CD4-positive, alpha-beta memory T cell (primary cell): ENCODE measurements at regions not wholly inside any gene's neighbourhood (a gene's known extent, or its start where the extent isn't known, plus 50 kb on each side); places are given as distances from the start of the nearest gene placed in this dataset.
"Not testable (repeated sequence)": the region's sequence is repeated elsewhere in the genome, so short reads cannot be mapped to it uniquely, and the experiment has no call there.

Experiments used
- CTCF ChIA-PET: fragments of 350-600 bp; sonication (Branson Sonifier 250); formaldehyde crosslinking; loops from one replicate; lab custom pipeline; 2021; ENCODE audit warnings: inconsistent platforms; ENCODE audit not compliant: partially characterized antibody; lab: Charles Lee
- POLR2A ChIA-PET: fragments of 350-600 bp; sonication (Branson Sonifier 250); formaldehyde crosslinking; loops from one replicate; lab custom pipeline; 2021; ENCODE audit not compliant: partially characterized antibody; lab: Charles Lee
- DNase-seq, 5 donors: peaks; one replicate each; pipeline versions ENCODE4 v3.0.0 to v3.0.0-alpha.2; 2020 to 2022; ENCODE audit warnings: mixed read lengths in 1 of 5
- H3K27ac ChIP-seq: one replicate; pipeline ENCODE4 v1.7.0; 2013; ENCODE audit warnings: low read depth, low read length
- H3K27me3 ChIP-seq: 2 replicates; pipeline ENCODE4 v1.7.0; 2013; ENCODE audit warnings: mild to moderate bottlenecking, low read length, moderate library complexity; ENCODE audit not compliant: insufficient read depth
- H3K36me3 ChIP-seq: 2 replicates; pipeline ENCODE4 v1.7.0; 2013; ENCODE audit warnings: mild to moderate bottlenecking, low read length, moderate library complexity; ENCODE audit not compliant: insufficient read depth
- H3K4me1 ChIP-seq: 2 replicates; pipeline ENCODE4 v1.7.0; 2013; ENCODE audit warnings: mild to moderate bottlenecking, low read length, moderate library complexity; ENCODE audit not compliant: insufficient read depth
- H3K4me3 ChIP-seq, 2 donors: one replicate each; pipeline ENCODE4 v1.7.0; 2013; ENCODE audit warnings: low read length in 2 of 2, mild to moderate bottlenecking in 1 of 2
- H3K9me3 ChIP-seq, 2 donors: one replicate each; pipeline ENCODE4 v1.7.0; 2013; ENCODE audit warnings: low read length in 2 of 2, control low read depth in 1 of 2; ENCODE audit not compliant: control insufficient read depth in 1 of 2
- H3K27ac Mint-ChIP-seq, 7 donors: one replicate each; pipeline ENCODE4 v1.8.0; 2020 to 2021; ENCODE audit warnings: mixed read lengths in 7 of 7, mild to moderate bottlenecking in 6 of 7, inconsistent platforms in 3 of 7, moderate library complexity in 3 of 7
- H3K27me3 Mint-ChIP-seq, 2 donors: one replicate each; pipeline ENCODE4 v1.8.0; 2020 to 2021; ENCODE audit warnings: mixed read lengths in 2 of 2
- H3K36me3 Mint-ChIP-seq, 2 donors: one replicate each; pipeline ENCODE4 v1.8.0; 2020 to 2021; ENCODE audit warnings: mixed read lengths in 2 of 2, inconsistent platforms in 1 of 2, mild to moderate bottlenecking in 1 of 2
- H3K4me1 Mint-ChIP-seq, 4 donors: one replicate each; pipeline ENCODE4 v1.8.0; 2020 to 2021; ENCODE audit warnings: mixed read lengths in 4 of 4, mild to moderate bottlenecking in 1 of 4
- H3K4me3 Mint-ChIP-seq, 8 donors: one replicate each; pipeline ENCODE4 v1.8.0; 2020 to 2021; ENCODE audit warnings: mixed read lengths in 8 of 8, mild to moderate bottlenecking in 7 of 8, moderate library complexity in 6 of 8, inconsistent platforms in 3 of 8
- H3K9me3 Mint-ChIP-seq, 8 donors: one replicate each; pipeline ENCODE4 v1.8.0; 2020 to 2021; ENCODE audit warnings: mixed read lengths in 8 of 8, mild to moderate bottlenecking in 5 of 8, inconsistent platforms in 3 of 8, moderate library complexity in 1 of 8
- intact Hi-C: fragments of 100-400 bp; cut with micrococcal nuclease; formaldehyde crosslinking; loops from one replicate; pipeline ENCODE4 v1.15.1; 2023

- POLR2A ChIA-PET, H3K4me1 Mint-ChIP-seq, H3K36me3 ChIP-seq, H3K27ac Mint-ChIP-seq, CTCF ChIA-PET, H3K27me3 Mint-ChIP-seq, intact Hi-C loops, H3K4me3 Mint-ChIP-seq, H3K4me1 ChIP-seq, H3K27me3 ChIP-seq, H3K27ac ChIP-seq, H3K4me3 ChIP-seq, H3K36me3 Mint-ChIP-seq, H3K9me3 ChIP-seq: not testable (repeated sequence)
- H3K9me3 Mint-ChIP-seq: peaks cover 4 to 17% (median 12%) of the 10 kb centered on the region in 8 donors
- DNase-seq: peak in 1 of 5 donors; percentile 28
Measured at GRCh38 chr3:144620236-144620635, 648.6 kb downstream of the DIPK2A start.

- POLR2A ChIA-PET: no interaction called here
- Mint-ChIP-seq H3K9me3 (peaks cover 4 to 10% (median 8%) of the 10 kb centered on the region in 8 donors), H3K4me1 (no peaks in the 10 kb centered on the region), H3K27me3 (no peaks in the 10 kb centered on the region), H3K4me3 (no peak overlapping the region), H3K36me3 (no peaks in the 10 kb centered on the region), H3K27ac (no peak overlapping the region)
- intact Hi-C loops: no loop called here
- no peak for DNase-seq
- no peak overlapping the region for H3K4me3 ChIP-seq
- no peaks in the 10 kb centered on the region for H3K36me3 ChIP-seq
- H3K27me3 ChIP-seq: no peaks in the 10 kb centered on the region
- H3K27ac ChIP-seq: no peak overlapping the region
- H3K4me1 ChIP-seq: no peaks in the 10 kb centered on the region
- CTCF ChIA-PET: no interaction called here
- no peaks in the 10 kb centered on the region for H3K9me3 ChIP-seq
Measured at GRCh38 chr3:144622845-144623244, 651.2 kb downstream of the DIPK2A start.

- POLR2A ChIA-PET: no interaction called here
- H3K9me3 ChIP-seq: no peaks in the 10 kb centered on the region
- Mint-ChIP-seq H3K36me3 (no peaks in the 10 kb centered on the region), H3K4me1 (no peaks in the 10 kb centered on the region), H3K9me3 (peaks cover 0 to 7% (median 2%) of the 10 kb centered on the region in 8 donors), H3K27me3 (no peaks in the 10 kb centered on the region), H3K27ac (no peak overlapping the region), H3K4me3 (no peak overlapping the region)
- H3K27me3 ChIP-seq: no peaks in the 10 kb centered on the region
- no peaks in the 10 kb centered on the region for H3K36me3 ChIP-seq
- H3K27ac ChIP-seq: no peak overlapping the region
- CTCF ChIA-PET: no interaction called here
- no peak overlapping the region for H3K4me3 ChIP-seq
- H3K4me1 ChIP-seq: no peaks in the 10 kb centered on the region
- no peak for DNase-seq
- intact Hi-C loops: no loop called here
Measured at GRCh38 chr3:144624656-144625055, 653.0 kb downstream of the DIPK2A start.

GRCh38 chr3:144626835-144627234 lies 655.2 kb downstream of the DIPK2A start:
- H3K4me1 ChIP-seq: no peaks in the 10 kb centered on the region
- POLR2A ChIA-PET: no interaction called here

GRCh38 chr3:144629381-144629780 lies 657.8 kb downstream of the DIPK2A start:
- CTCF ChIA-PET: no interaction called here
- Mint-ChIP-seq H3K4me1 (no peaks in the 10 kb centered on the region), H3K27ac (no peak overlapping the region), H3K27me3 (no peaks in the 10 kb centered on the region), H3K36me3 (no peaks in the 10 kb centered on the region), H3K4me3 (no peak overlapping the region), H3K9me3 (peaks cover 0 to 10% (median 2%) of the 10 kb centered on the region in 8 donors)
- POLR2A ChIA-PET: no interaction called here
- no peaks in the 10 kb centered on the region for H3K9me3 ChIP-seq
- no peak overlapping the region for H3K4me3 ChIP-seq
- intact Hi-C loops: no loop called here
- DNase-seq: no peak
- no peaks in the 10 kb centered on the region for H3K27me3 ChIP-seq
- no peaks in the 10 kb centered on the region for H3K36me3 ChIP-seq
- no peaks in the 10 kb centered on the region for H3K4me1 ChIP-seq
- no peak overlapping the region for H3K27ac ChIP-seq

More at GRCh38 chr3:144626835-144627234, 655.2 kb downstream of the DIPK2A start:
- H3K27me3 ChIP-seq: no peaks in the 10 kb centered on the region
- Mint-ChIP-seq H3K27ac (no peak overlapping the region), H3K4me3 (no peak overlapping the region), H3K9me3 (peaks cover 0 to 8% (median 2%) of the 10 kb centered on the region in 8 donors), H3K4me1 (no peaks in the 10 kb centered on the region), H3K27me3 (no peaks in the 10 kb centered on the region), H3K36me3 (no peaks in the 10 kb centered on the region)
- H3K4me3 ChIP-seq: no peak overlapping the region
- no peaks in the 10 kb centered on the region for H3K36me3 ChIP-seq
- no peak overlapping the region for H3K27ac ChIP-seq
- no peak for DNase-seq
- no peaks in the 10 kb centered on the region for H3K9me3 ChIP-seq
- CTCF ChIA-PET: no interaction called here
- intact Hi-C loops: no loop called here

- Histone ChIP-seq H3K27ac (no peak overlapping the region), H3K4me3 (no peak overlapping the region), H3K9me3 (no peaks in the 10 kb centered on the region), H3K27me3 (no peaks in the 10 kb centered on the region), H3K4me1 (no peaks in the 10 kb centered on the region), H3K36me3 (no peaks in the 10 kb centered on the region)
- POLR2A ChIA-PET: no interaction called here
- H3K36me3 Mint-ChIP-seq: no peaks in the 10 kb centered on the region
- H3K4me1 Mint-ChIP-seq: no peaks in the 10 kb centered on the region
- peaks cover 0 to 8% (median 2%) of the 10 kb centered on the region in 8 donors for H3K9me3 Mint-ChIP-seq
- H3K27ac Mint-ChIP-seq: no peak overlapping the region
- no peak overlapping the region for H3K4me3 Mint-ChIP-seq
- H3K27me3 Mint-ChIP-seq: no peaks in the 10 kb centered on the region
- intact Hi-C loops: no loop called here
- CTCF ChIA-PET: no interaction called here
- DNase-seq: no peak
Measured at GRCh38 chr3:144636833-144637232, 665.2 kb downstream of the DIPK2A start.

- Mint-ChIP-seq H3K4me1 (no peaks in the 10 kb centered on the region), H3K4me3 (no peak overlapping the region), H3K36me3 (no peaks in the 10 kb centered on the region), H3K27ac (no peak overlapping the region), H3K27me3 (no peaks in the 10 kb centered on the region), H3K9me3 (peaks cover 0 to 8% (median under 1%) of the 10 kb centered on the region in 8 donors)
- H3K36me3 ChIP-seq: no peaks in the 10 kb centered on the region
- no peaks in the 10 kb centered on the region for H3K27me3 ChIP-seq
- intact Hi-C loops: no loop called here
- CTCF ChIA-PET: no interaction called here
- no peaks in the 10 kb centered on the region for H3K9me3 ChIP-seq
- no peak for DNase-seq
- POLR2A ChIA-PET: no interaction called here
- H3K4me3 ChIP-seq: no peak overlapping the region
- no peak overlapping the region for H3K27ac ChIP-seq
- H3K4me1 ChIP-seq: no peaks in the 10 kb centered on the region
Measured at GRCh38 chr3:144638009-144638408, 666.4 kb downstream of the DIPK2A start.

GRCh38 chr3:144643771-144644198 lies 672.2 kb downstream of the DIPK2A start:
- intact Hi-C loops: no loop called here
- POLR2A ChIA-PET: no interaction called here
- no peaks in the 10 kb centered on the region for H3K27me3 Mint-ChIP-seq

More at GRCh38 chr3:144643771-144644198, 672.2 kb downstream of the DIPK2A start:
- no peaks in the 10 kb centered on the region for H3K9me3 ChIP-seq
- H3K4me1 Mint-ChIP-seq: no peaks in the 10 kb centered on the region
- H3K9me3 Mint-ChIP-seq: peaks cover 0 to 8% (median 0%) of the 10 kb centered on the region in 8 donors
- no peaks in the 10 kb centered on the region for H3K27me3 ChIP-seq
- no peak overlapping the region for H3K4me3 Mint-ChIP-seq
- DNase-seq: no peak
- no peaks in the 10 kb centered on the region for H3K36me3 Mint-ChIP-seq
- no peaks in the 10 kb centered on the region for H3K4me1 ChIP-seq
- no peak overlapping the region for H3K27ac ChIP-seq
- no peak overlapping the region for H3K4me3 ChIP-seq
- no peak overlapping the region for H3K27ac Mint-ChIP-seq
- no peaks in the 10 kb centered on the region for H3K36me3 ChIP-seq
- CTCF ChIA-PET: no interaction called here
